ENCODE measurements at regions not wholly inside any gene's neighbourhood (a gene's known extent, or its start where the extent isn't known, plus 50 kb on each side); places are given as distances from the start of the nearest gene placed in this dataset.
"Not testable (repeated sequence)": the region's sequence is repeated elsewhere in the genome, so short reads cannot be mapped to it uniquely, and the experiment has no call there.

GRCh38 chr11:134937193-134937592 lies 525.2 kb upstream of the B3GAT1 start:
- not testable (repeated sequence) for TF ChIP-seq CTCF, POLR2A (IDR thresholded peaks at IDR 0.05)

Data from right lobe of liver (tissue), 4 donors.